A204.1 (cell line): ENCODE measurements at regions not wholly inside any gene's neighbourhood (a gene's known extent, or its start where the extent isn't known, plus 50 kb on each side); places are given as distances from the start of the nearest gene placed in this dataset.

Experiments
- FAIRE-seq: peaks from 2 replicates; lab custom pipeline; 2012; peaks lifted over from hg19 to GRCh38; lab: Jason Lieb, UNC

DNA sequence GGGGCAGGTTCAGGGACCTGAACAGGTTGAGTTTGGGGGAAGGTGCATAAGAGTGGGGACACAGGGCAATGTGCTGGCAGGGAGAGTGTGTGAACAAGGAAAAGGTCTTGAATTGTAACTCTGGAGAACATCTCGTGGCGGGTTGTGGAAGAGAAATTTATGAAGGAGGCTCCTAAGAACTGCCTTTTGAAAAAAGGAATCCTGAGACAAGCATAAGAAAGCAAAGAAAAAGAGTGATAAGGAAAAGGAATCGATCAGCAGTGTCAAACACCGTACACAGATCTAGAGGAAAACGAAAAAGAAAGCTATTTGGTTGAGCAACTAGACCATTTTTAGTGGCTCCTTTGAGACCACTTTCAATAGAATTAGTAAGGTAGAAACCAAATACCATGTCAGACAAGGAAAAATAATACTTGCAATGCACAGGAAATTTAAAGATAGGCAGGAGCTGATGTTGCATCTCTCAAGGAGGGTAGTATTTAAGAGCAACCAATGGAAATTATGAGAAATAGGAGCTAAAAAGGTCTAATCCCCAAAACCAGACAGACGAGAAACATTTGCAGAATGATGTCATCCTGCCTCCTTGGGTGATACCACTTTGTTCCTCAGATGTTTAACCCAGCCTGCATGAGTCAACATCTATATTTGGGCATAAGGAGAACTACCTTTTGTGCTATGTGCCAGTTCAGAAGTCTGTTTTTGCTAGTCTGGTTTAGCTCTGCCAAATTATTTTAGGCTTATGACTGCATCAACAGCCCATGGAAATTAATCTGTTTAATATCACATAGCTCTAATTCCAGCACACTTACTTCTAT lies 64.5 kb upstream of the STK38L start:
- FAIRE-seq, result no peak

DNA sequence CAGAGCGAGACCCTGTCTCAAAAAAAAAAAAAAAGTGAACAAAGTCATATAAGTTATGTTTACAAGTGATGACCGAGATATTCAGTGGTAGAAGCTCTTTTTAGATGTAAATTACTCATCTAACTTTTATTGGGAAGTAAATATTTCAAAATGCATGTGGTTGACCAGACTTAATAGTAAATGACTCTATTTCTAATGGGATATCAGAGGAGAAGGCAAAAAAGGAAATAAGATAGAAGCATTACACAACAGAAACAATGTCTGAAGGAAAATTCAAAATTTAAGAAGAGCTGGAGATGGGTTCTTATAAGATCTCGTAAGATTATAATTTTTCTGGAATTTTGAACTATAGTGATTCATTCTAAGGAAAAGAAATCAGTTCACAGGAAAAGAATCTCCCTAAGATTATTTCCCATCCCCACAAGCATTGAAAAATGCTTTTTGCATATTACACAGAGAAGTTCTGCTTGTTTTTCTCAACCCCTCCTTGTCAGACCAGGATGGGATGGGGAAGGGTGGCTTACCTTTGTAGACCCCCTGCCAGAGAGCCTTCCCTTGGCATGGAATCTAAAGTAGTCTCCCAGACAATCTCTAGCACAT lies 63.1 kb upstream of the STK38L start:
- FAIRE-seq, result no peak

DNA sequence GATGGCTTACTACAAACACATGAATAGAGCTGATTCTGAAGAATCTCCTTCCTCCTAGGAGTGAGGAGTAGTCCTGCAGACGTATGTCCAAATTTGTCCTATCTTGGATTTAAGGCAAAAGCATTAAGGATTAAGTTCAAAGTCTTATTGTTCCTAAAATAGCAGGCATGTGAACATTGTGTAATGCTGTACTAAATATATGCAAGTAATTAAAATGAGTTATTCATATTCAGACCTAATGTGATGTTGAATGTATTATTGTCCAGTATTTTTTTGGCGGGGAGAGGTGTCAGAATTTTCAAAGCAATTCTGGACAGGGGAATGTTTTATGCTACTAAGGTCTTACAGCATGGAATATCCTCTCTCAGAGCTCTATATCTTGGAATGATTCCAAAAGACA lies 60.7 kb upstream of the STK38L start:
- no peak for FAIRE-seq

DNA sequence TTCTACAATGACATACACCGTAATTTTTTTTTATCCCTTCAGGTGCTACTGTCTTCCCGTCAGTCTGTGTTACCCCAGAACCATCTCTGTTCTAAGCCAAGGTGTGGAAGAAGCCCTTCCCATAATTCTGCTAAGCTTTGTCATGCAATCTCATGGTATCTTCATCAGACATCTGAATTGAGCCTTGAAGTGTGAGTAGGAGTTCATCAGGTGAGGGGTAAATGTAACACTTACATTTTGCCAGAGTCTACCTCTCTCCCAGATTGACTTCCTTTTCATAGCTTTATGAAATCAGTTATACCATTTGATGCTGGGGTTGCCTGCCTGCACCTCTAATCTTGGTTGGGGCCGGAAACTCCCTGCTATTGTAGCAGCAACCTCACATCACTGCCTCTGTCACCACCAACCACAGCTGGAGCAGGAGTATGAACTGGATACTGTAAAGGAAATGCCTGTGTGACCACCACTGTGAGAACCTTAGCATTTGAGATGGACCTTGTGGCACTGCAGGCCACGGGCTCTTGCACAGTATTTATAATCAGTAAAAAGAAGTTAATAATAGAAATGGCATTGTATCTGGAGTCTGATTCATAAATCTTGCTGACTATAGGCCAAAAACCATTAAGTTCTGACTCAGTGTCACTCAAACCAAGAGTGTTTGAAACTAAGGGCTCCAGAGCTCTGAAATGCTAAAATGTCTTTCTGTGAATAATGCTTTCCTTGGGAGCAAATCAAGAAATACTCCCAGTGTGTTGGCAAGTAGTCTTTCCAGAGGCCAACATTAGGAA lies 58.7 kb upstream of the STK38L start:
- no peak for FAIRE-seq

DNA sequence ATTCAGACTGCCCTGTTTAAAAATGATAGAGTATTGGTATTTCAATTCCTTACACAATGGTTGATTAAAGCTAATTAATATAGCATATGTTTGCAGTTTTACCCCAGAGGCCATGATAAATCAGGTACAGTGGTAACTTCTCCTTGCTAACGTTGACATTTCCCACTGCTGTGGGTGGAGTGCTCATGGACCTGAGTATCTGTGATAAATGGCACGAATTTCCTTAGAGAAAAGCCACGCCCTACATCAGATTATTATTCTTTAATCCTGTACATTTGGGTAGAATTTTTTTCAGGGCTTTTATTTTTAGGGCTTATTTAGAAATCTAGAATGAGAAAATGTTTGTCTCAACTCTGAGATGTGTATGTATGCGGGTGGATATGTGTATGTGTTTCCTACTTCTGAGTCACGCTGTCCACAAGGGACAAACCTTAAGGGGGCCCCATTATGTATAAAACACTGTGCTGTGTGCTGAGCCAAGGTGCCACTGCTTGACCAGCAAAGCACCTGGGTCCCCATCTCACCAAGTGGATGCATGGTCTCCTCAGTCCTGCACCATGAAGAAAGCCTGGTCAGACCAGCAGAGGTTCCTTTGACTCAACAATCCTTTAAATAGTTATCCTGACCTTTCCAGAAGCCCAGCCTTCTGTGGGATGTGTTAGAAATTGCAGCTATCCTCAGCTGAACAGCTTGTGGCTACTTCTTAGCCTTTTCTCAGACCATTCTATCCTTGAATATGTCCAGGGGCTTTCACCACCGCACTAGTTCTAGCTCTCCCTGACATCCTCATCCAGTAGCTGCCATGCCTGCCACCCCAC lies 57.9 kb upstream of the STK38L start:
- no peak for FAIRE-seq

DNA sequence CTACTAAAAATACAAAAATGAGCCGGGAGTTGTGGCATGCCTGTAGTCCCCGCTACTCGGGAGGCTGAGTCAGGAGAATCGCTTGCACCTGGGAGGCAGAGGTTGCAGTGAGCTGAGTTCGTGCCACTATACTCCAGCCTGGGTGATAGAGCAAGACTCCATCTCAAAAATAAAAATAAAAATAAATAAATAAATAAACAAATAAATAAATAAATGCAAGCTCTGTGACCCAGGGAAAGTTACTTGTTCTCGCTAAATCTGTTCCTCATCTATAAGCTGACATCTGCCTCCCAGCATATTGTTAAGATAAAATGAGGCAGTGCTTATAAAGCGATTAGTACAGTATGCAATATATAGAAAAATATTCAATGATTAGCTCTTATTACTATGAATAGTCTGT lies 56.4 kb upstream of the STK38L start:
- no peak for FAIRE-seq

DNA sequence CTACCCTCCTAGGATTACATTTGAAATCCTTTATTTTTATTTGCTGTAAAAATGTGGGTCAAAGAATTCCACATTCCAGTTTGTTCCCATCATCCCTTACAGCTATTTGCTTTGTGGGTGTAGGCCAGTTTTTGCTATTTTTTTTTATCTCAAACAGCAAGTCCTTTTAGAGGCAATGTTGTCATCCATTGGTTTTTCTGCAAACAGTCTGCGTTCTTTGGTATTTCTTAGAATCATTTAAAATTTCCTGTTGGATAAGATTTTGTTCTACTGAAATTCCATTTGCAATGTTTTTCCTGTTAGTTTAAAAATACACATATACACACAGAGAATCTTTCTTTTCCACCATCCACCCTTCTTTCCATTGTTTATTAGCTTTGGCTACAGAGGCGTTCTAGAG lies 53.3 kb upstream of the STK38L start:
- FAIRE-seq, result no peak

DNA sequence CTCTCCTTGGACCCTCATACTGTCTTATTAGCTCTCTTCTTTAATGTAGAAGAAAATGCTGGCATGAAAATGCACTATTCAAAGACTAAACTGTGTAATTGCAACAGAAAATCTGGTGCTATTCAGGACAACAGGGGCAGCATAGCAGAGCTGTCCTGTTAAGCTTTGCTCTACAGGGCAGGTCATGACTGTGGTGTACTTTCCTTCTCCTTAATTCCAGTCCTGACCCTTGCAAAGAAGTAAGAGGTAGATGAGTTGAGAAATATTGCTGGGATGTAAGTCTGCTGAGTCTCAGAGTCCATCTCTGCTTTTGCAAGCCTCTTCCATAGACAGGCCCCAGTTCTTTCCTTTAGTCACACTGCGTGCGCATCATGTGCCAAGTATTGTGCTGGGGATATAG lies 52.6 kb upstream of the STK38L start:
- no peak for FAIRE-seq

DNA sequence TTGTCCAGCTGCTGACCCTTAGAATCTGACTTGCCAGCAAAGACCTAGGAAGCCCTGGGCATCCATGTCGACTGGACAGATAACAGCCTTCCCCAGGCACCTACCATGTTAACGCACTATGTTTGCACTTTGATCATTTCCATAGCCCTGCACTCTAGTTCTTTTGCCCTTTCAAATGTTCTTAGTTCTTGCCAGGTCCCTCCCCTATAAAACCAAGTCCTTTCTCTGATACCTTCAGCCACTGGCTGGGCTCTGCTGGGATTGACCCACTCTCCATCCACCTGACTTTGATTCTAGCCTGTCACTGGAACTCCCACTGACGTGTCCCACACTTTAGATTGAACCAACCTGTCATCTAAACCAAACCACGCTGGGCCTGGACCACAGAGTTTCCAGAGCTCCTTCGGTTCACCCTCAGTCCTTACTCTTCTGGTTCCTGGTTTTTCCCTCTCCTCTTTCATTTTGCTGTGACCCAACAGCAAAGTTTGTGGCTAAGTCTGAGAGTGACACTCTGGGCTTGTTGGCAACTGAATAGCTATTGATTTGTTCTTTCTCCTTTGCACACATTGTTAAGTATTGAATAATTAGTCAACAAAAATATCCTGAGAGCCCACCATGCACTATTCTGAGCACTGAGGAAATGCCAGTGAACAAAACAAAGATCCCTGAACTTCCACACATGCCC lies 51.8 kb upstream of the STK38L start:
- FAIRE-seq, result no peak

DNA sequence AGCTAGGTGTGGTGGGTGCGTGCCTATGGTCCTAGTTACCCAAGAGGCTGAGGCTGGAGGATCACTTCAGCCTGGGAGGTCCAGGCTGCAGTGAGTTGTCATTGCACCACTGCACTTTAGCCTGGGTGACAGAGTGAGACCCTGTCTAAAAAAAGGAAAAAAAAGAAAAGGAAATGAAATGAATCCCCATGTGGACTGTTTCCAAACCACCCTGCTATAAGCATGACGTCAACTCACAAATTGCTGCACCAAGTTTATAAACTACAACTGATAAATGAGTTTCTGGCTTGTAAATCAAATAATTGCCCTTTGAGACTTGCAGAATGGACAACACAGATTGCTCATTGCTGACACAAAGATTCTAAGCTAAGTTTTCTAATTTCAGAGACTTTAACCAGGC lies 51.0 kb upstream of the STK38L start:
- FAIRE-seq, result no peak

DNA sequence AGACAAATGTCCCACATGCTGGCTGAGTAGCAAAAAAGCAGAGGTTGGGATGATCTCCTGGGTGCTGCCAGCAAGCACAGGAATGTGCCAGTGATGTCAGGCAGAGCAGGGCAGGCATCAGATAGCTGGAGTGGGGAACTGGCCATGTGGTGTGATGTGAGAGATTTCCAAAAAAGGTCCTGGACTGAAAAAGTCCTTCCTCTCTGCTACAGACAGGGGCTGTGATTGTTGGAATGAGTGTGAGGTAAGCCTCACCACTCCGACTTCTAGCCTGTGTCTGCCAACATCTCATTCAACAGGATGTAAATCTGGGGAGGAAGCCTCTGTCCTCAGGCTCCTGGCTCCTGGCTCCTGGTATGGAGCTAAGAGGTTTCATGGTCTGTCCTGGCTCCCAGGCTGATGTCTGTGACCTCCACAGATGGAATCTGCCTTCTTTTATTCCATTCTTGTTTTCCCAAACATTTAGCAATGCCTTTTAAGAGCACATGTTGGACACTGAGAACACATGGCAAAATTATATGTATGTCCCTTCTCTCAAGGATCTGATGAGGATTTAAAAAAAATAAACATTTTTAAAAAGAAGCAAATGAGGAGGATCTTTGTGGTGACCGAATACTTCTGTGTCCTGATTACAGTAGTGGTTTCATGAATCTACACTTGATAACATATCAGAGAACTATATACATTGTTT lies 50.1 kb upstream of the STK38L start:
- no peak for FAIRE-seq
